HG03521 (cell line): ENCODE measurements at regions not wholly inside any gene's neighbourhood (a gene's known extent, or its start where the extent isn't known, plus 50 kb on each side); places are given as distances from the start of the nearest gene placed in this dataset.

Source experiments
- ATAC-seq: cut with Tn5 transposase; IDR thresholded peaks from one replicate; pipeline ENCODE4 v1.9.1; 2021; ENCODE audit warnings: mild to moderate bottlenecking, moderate library complexity; ENCODE audit not compliant: unreplicated experiment

DNA sequence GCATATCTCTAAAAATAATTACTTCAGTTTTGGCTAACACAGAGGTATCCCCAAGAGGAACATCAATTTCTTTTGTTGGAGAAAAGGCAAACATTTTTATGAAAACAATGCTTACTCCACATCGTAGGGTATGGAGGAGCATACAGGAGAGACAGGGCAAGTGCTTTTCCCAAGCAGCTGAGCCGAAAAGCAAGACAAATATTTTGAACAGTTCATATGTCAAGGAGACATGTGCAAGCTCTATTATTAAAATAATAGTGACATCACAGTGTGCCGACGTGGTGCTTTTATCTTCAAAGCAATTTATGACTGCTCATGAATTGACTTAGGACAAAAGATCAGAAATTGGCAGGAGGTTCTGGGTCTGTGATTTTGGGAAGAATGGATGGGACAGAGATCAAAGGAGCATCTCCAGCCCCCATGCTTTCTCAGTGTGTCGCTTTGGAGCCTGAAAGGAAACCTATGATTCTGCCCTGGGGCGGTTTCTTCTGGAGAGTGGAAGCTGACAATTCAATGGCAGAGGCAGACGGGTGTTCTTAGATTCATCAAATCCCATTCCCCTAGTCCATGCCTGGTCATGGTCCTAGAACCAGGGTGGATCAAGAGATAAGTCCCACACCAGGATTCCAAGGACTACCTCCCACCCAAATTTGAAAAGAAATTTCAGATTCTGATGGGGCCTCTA lies 97.1 kb downstream of the JCAD start:
- ATAC-seq = no peak

DNA sequence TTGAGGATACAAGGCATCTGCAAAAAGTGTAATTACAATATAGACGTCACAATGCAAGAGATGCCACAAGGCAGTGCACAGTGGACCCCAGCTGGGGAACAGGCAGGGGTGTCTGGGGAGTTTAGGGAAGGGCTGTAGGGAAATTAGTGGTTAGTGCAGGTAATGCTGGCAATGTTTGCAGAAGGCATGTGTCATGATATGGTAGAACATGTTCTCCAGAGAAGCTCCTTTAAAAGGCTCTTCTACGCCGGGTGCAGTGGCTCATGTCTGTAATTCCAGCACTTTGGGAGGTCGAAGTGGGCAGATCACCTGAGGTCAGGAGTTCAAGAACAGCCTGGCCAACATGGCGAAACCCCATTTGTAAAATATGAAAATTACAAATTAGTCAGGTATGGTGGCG lies 98.0 kb downstream of the JCAD start:
- no peak for ATAC-seq

DNA sequence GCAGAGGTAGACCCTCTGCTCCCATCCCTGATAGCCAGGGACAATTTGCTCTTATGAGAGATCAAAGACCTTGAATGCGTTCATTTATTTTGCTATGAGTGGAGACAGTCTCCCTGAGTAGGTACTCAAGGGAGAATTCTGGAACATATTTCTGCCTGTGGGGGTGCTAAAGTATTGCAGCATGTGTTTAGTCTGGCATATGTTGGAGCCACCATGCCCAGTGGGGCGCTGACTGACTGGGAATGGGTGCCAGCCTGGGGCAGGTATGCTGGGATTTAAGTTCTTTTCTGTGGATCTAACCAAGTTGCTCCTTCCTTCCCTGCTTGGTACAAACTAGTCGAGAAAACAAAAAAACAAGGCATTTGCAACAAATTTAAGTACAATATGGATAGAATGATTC lies 99.1 kb downstream of the JCAD start:
- ATAC-seq = no peak

DNA sequence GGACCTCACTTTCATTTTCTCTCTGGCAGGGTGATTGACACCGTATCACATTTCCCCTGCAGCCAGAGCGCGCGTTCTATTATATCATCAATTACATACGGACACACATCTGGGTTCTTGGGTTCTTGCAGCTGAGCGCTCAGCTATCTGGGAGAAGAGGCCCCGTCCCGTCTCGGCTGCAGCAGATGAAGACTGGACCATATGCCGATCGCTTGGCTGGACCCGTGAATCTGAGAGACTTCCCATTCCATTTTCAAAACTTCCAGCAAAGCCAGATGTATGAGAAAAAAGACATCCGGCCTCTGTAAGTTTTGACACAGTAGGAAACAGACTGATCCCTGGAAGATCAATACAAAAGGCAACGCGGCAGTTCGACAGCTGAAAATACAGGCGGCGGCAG lies 99.8 kb downstream of the JCAD start:
- ATAC-seq = no peak

DNA sequence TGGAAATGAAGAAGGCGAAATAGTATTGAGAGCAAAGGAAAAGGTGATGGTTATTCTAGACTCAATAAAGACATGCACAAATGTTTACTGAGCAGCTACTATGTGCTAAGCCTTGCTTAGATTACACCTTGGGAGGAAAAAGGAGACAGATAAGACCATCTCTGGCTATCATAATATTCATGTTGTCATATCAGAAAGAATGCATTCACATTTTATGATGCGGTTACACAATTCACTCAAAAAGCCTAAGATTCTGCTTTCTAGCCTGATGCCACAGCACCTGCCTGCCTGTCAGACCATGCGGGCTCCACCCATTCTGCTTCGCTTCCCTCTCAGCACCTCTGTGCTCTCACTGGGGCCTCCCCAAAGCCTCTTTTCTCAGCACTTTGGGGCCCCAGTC lies 100.9 kb downstream of the JCAD start:
- ATAC-seq = no peak

DNA sequence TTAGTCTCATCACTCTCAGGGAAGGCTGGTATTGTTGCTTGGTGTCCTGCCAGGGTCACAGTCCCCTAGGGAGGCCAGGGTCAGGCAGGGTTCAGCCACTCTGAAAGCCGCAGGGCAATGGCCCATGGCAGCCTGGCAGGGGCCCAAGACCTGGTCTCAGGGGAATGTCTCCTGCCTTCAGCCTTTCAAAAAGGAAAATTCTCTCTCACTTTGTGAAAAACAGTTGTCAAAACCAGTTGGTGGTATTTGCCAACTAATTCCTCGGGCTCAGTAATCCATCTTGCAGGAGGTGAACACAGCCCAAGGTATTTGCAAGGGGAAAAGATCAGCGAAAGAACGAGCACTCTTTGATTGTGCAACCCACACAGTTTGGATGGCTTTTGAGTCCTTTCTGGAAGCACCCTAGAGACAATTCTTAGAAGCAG lies 101.5 kb downstream of the JCAD start:
- ATAC-seq = no peak

DNA sequence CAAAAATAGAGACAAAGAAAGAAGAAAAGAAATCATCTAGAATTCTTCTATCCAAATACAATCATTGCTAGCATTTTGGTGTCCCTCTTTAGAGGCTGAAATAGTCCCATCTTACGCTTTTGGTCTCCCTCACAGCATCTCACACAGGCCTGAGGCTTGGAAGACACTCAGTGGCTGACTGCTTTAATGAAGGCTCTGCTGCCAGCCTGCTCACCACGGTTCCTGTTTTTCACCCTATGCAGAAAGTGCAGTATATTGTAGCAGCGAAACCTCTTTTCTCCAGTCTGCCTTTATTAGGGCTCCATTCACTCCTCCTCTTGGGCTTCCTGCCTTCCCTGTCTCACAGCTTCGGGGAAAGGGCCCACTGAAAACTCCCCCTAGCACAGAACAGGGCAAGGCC lies 102.2 kb downstream of the JCAD start:
- ATAC-seq = no peak

DNA sequence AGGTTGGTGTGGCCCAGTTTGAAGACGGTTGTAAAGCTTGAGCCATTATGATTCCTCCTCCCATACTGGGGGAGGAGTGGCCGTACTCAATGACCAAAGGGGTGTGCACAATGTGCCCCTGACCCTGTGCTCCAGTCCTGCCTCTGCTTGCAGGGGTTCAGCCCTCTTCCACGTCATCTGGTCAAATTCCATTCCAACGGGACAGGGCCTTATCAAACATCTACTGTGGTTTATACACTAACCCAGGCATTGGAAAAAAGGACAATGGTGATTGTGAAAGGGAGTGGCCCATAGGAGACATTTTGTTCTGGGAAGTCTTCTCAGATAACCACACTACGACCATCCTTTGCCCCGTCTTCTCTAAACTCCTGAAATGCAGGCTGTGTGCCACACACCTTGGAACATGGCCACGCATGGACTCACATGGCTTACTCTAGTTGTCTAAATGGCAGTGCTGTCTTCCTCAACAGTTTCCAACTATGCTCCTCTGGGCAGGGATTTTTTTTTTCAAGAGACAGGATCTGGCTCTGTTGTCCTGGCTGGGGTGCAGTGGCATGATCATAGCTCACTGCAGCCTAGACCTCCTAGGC lies 103.0 kb downstream of the JCAD start:
- no peak for ATAC-seq

DNA sequence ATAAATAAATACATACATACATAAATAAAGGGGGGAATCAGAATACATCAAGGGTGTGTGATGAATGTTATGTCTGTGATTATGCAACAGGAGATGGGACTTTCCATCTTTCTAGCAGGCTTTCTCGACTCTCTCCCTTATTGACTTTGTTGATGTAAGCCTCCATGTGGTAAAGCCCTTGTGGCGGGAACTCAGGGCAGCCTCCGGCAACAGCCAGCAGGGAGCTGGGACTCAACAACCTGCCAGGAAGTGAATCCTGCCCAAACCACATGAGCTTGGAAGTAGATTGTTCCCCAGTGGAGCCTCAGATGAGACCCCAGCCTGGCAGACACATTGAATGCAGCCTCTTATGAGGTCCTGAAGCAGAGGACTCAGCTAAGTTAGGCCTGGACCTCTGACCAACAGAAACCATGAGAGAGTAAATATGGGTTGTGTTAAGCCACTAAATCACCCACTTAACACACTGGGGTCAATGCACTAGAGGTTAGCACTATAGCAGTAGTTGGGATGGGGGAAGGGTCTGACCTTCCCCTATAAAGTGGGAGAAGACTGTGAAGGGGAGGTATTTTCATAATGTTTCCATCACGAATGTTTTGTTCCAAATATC lies 104.0 kb downstream of the JCAD start:
- ATAC-seq = no peak

DNA sequence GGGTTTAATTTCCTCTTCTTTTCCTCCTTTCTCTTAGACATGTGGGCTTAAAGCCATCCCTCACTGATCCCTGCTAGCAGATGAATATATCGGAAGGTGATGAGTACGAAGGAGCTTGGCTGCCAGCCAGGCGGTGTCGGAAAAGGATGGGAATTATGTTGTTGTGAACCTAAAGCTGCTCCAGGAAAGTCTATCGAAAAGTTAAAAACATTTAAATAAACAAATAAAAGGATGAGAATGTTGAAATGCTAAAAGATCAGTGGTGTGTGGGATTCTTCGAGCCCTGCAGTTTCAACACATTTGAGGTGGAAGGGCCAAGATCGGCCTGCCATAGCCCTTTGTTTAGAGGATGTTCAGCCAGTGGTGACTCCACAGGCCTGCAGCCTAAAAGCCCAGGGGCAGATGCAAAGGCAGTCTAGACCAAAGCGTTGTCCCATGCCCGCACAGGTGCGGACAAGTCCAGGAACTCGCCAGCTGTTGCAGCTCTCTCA lies 107.9 kb downstream of the JCAD start:
- no peak for ATAC-seq

DNA sequence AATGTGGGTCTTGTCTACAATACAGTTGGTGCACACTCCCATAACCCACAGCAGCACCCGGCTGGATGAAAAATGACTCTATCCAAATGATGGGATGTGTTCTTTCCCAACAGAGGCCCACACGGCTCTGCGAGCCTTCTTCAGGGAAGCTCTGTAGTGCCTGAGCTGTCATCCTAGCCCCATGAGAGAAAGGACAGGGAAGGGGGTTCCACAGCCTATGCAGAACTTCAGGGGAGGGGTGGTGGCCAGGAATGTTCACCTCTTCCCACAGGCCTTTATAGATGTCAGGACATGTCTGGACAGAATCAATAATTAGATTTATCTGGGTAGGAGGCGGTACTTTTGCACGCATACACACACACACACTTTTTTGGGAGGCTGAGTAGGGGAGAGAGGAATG lies 109.0 kb downstream of the JCAD start:
- ATAC-seq = no peak

DNA sequence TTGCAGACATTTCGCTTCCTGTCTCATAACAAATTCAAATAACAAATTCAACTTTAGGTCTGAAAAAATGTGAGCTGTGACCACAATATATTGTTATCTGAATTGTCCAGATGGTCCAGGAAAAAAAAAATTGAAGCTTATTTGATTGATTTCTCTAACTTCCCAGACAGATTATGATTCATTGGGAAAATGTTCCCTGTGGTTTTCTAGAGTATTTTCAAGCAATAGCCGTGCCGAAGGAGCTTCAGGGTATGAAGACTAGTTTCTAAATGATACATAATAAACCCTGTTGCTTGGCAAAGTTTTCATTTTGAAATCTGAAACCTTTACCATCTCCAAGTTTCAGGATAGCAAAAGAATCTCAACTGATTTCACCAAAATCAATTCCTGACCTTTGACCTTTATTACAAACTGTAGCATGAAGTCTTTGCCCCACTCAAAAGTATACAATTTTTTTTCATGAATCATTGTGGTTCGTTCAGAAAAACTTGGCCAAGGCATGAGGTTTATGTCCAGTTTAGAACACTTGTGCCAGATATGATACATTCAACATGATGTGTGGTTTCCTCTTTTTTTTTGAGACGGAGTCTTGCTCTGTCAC lies 109.9 kb downstream of the JCAD start:
- ATAC-seq = no peak

DNA sequence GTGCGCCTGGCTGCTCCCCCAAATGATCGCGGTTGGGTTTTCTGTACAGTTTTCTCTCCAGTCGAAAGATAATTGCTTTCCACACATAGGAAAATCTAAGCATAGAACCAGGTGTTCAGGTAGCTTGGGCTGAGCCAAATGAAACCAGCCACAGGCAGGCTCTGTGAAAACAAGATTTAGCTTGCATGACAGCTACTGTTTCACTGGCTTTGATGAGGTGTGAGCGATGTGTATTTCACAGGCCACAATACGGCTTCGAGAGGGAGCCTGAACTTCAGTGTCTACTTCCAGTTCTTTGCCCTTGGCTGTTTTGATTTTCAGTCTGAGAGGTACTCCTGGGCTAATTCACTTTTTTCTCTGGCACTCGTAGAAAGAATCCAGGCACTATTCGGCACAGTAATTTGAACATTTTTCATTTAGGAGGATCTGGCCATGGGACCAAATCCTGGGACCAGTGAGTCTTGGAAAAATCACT lies 110.5 kb downstream of the JCAD start:
- no peak for ATAC-seq

DNA sequence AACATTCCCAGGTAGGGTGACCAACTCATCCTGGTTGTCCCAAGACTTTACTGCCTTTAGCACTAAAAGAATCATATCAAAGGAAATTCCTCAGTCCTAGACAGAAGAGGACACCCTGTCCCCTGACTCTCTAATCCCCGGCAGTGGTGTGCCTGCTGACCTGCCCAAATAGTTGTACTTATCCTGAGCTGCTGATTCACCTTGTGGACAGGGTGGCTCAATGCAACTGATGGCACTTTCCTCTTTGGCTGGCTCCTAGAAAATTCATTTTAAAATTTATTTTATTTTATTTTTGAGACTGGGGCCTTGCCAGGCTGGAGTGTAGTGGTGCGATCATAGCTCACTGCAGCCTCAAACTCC lies 111.7 kb downstream of the JCAD start:
- no peak for ATAC-seq

DNA sequence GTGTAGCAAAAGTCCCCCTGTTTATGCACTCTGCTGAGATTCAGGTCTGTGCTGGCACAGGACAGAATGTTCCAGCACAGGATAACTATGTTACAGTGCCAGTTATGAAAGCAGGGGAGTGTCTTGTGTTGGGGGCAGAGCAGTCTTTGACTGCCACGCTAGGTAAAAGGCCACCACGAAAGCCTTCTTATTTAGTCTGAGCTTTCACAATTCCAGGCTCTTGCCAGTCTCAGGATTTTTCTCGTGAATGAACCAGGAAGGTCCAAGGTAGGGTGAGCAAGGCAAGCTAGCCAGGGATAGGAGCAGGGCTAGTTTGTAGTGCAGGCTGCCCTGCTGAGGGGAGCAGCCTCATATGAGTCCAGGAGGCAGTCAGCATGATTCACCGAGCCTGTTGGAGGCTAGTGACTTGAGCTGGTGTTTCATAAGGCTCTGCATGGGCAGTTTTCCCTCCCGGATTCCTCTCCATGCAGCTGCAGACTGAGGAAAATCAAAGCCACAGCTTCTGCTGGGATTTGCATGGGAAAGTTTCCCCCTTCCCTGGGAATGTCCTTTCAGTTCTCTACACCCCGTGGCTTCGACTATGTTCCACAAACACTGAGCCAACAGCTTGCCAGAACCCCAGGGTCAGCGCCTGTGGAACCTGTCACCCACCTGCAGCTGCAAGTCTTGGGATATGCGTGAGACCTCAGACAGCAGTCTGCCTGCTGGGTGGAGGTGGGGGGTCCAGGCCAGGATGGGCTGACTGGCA lies 112.3 kb downstream of the JCAD start:
- ATAC-seq = no peak

DNA sequence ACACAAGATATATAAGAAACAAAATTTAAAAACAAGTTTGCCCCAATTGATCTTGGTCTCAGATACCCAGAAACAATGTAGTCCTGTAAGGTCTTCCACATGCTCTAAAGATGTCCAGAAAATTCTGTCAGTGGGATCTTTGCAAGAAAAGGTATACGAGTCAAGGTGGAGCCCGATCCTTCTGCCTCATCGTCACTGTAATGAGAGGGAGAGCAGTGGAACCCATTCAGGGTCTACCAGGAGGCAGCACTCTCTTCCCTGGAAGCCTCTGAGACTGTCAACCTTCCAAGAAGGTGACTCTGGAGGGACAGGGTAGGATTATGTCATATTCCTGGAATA lies 112.8 kb downstream of the JCAD start:
- no peak for ATAC-seq

DNA sequence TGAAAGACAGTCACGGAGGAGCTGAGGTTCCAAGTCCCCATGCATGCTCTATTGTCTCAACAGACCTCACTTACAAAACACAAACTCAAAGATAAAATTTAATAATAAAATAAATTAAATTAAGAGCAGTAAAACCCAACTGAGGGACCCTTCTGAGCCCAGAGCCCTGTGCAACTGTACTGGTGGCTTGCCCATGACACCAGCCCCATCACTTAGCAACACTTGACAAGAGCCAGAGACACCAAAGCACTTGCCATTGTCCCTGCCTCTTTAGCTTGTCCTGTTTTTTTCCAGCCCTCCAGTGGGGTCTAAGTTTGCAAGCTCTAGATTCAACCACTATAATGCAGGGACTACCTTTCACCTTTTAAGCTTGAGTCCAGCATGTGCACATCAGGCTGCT lies 117.9 kb downstream of the JCAD start:
- ATAC-seq = no peak

DNA sequence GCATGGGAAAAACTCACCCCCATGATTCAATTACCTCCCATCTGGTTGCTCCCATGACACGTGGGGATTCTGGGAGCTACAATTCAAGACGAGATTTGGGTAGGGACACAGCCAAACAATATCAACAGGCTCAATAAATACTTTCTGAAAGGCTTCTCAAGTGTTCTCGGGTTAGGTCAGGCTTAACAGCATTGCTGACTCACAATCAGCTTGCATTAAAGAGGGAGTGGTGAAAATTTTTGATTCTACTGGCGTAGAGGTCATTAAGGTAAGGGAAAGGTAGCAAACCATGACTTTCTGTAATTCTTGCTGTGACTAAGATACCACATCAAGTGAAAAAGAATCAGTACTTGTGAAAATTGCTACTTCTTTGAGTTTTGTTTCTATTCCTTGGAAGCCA lies 126.4 kb downstream of the JCAD start:
- no peak for ATAC-seq

DNA sequence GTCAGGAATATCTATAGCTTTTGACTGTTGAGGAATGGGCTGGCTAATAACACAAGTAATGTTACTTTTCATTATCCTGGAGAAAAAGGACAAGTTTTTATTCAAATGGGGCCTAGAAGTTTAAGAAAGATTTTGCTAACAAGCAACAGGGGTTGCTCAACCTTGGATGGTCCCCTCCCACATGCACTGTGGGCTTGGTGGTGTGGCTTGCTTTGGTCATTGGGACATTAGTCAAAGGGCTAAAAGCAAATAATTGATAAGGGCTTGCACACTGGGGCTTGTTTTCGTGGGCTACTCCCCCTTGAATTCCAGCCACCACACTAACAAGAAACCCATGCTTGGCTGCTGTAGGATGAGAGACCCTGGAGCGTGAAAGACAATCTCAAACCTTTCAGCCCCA lies 127.6 kb downstream of the JCAD start:
- no peak for ATAC-seq

DNA sequence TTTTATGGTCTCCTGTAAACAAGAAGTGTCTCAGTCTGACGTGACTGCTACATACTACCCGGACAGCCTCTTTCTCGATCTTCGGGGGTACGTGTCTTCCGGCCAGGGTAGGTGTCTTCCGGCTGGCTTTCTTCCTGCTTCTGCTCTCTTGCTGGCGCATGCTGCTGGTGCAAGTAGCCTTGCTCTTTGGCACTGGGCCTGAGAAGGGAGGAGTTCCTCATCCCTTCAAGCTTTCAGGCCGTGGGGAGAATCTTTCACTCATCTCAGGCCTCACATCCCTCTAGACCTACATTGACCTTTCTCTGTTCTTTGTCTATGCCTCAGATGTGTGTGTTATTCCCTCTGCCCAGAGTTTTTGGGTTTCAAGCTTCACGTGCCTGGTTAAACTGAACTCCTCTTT lies 130.4 kb downstream of the JCAD start:
- ATAC-seq = no peak

DNA sequence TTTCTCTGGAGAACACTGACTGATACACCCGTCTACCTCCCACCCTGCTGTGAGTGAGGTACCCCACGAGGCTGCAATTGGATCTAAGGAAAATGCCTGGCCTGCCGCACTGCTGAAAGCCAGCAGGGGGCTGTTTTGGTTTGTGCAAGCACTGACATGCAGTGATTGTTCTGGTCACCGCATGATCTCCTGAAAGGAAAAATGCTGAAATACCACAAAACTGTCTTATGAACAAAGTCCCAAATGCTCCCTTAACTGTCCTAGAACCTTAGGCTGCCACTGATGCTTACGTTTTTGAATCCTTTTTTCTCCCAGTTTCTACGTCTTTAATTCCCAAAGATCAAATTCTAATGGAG lies 132.7 kb downstream of the JCAD start:
- no peak for ATAC-seq
